ENCODE measurements at regions not wholly inside any gene's neighbourhood (a gene's known extent, or its start where the extent isn't known, plus 50 kb on each side); places are given as distances from the start of the nearest gene placed in this dataset.
A peak's percentile ranks its signal among the peaks of the same experiment; 100 is the strongest.

DNA sequence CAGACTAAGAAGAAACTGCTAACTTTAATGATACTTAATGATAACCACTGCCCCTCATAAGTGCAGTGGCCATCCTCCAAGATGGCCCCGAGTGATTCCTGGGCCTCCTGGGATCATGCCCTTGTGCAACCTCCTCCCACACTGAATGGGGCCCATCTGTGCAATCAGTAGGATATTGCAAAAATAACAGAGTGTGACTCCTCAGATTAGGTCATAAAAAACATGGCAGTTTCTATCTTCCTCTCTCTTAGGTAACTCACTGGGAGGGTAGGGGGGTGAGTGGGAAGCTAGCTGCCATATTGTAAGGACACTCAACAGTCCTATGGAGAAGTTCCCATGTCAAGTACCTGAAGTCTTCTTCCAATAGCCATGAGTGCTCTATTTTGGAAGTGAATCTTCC lies 173.0 kb downstream of the SHQ1 start:
- Mint-ChIP-seq H3K4me3 (no peak overlapping the region), H3K9me3 (peaks cover 11% of the 10 kb centered on the region), H3K27me3 (ENCODE audit: low read depth, poor library complexity) (peaks cover 8% of the 10 kb centered on the region), H3K36me3 (ENCODE audit: low read depth) (no peaks in the 10 kb centered on the region), H3K4me1 (peaks cover 34% of the 10 kb centered on the region), H3K27ac (no peak overlapping the region)
- TF ChIP-seq, protein P1, sequence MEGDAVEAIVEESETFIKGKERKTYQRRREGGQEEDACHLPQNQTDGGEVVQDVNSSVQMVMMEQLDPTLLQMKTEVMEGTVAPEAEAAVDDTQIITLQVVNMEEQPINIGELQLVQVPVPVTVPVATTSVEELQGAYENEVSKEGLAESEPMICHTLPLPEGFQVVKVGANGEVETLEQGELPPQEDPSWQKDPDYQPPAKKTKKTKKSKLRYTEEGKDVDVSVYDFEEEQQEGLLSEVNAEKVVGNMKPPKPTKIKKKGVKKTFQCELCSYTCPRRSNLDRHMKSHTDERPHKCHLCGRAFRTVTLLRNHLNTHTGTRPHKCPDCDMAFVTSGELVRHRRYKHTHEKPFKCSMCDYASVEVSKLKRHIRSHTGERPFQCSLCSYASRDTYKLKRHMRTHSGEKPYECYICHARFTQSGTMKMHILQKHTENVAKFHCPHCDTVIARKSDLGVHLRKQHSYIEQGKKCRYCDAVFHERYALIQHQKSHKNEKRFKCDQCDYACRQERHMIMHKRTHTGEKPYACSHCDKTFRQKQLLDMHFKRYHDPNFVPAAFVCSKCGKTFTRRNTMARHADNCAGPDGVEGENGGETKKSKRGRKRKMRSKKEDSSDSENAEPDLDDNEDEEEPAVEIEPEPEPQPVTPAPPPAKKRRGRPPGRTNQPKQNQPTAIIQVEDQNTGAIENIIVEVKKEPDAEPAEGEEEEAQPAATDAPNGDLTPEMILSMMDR (IDR thresholded peaks at IDR 0.05) = no peak
- DNase-seq = no peak

DNA sequence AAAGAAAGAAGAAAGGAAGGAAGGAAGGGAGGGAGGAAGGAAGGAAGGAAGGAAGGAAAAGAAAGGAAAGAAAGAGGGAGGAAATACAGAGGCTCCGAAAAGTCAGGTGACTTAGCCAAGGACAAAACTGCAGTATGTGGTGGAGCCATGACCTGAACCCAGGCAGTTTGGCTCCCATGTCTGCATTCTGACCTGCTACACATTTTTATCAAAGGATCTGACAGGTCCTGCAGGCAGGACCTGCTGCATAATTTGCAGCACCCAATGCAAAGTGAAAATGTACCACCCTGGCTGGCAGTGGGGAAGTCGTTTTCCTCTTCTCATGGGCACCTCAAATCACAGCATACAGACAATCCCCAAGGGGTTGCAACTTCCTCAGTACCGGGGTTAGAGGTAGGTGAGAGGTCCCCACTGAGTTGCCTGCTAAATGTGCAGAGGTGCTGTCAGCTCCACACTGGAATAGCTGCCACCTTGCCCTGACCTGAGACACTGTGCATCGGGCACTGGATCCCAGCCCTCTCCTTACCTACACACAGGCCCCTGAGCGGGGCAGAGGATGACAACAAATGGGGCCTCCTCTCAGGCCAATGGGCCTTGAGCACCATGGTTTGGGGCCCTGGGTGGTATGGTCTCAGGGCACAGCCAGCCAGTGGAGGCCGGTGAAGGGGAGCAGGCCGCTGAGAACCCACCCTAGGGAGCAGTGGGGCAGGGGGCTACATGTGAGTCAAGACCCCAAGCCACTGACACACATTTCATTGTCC lies 175.1 kb downstream of the SHQ1 start:
- TF ChIP-seq, protein P1 (IDR thresholded peaks at IDR 0.05) = no peak
- Mint-ChIP-seq H3K36me3 (ENCODE audit: low read depth) (no peaks in the 10 kb centered on the region), H3K4me3 (no peak overlapping the region), H3K9me3 (peaks cover 13% of the 10 kb centered on the region), H3K27ac (no peak overlapping the region), H3K27me3 (ENCODE audit: low read depth, poor library complexity) (peaks cover 14% of the 10 kb centered on the region), H3K4me1 (peaks cover 20% of the 10 kb centered on the region)
- DNase-seq = no peak

DNA sequence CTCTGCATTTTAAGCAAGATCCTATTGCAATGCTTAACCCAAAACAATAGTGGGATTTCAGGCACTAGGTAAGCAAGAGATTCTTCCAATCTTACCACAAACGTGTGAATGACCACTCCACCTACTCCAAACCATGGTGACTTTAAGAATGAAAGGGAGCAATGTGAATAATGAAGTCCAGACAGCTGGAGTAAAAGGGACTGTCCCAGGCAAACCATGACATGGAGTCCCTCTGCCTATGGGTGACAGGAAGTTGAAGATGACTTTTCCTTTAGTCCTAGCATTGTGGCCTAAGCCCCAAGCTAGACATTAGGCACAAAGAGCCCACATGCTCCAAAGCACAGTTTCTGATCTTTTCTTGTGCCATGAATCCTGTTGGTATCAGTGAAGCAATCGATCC lies 179.0 kb downstream of the SHQ1 start:
- Mint-ChIP-seq H3K27me3 (ENCODE audit: low read depth, poor library complexity) (peaks cover 11% of the 10 kb centered on the region), H3K9me3 (peaks cover 12% of the 10 kb centered on the region)
- TF ChIP-seq, protein P1 (IDR thresholded peaks at IDR 0.05) = no peak

DNA sequence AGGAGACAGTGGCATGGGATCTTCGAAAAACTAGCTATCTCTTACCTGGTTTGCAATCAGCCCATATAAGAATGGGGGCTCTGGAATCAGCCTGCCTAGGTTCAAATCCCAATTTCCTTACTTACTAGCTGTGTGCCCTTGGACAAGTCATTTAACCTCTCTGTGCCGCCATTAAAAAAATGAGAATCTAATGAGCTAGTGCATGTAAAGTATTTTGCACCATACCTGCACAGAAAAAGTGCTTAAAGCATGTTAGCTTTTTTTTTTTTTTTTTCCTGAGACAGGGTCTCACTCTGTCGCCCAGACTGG lies 181.8 kb downstream of the SHQ1 start:
- no peak overlapping the region for H3K4me3 Mint-ChIP-seq
- peaks cover 12% of the 10 kb centered on the region for H3K27me3 Mint-ChIP-seq (ENCODE audit: low read depth, poor library complexity)
- DNase-seq = no peak
- H3K36me3 Mint-ChIP-seq (ENCODE audit: low read depth) = peaks cover 5% of the 10 kb centered on the region
- TF ChIP-seq, protein P1 (IDR thresholded peaks at IDR 0.05) = no peak
- H3K27ac Mint-ChIP-seq = no peak overlapping the region
- H3K9me3 Mint-ChIP-seq = peaks cover 12% of the 10 kb centered on the region
- H3K4me1 Mint-ChIP-seq = peaks cover 39% of the 10 kb centered on the region

More for the DNA sequence above, 179.0 kb downstream of the SHQ1 start:
- no peak for DNase-seq
- H3K27ac Mint-ChIP-seq = no peak overlapping the region
- H3K4me1 Mint-ChIP-seq = peaks cover 28% of the 10 kb centered on the region
- H3K4me3 Mint-ChIP-seq = no peak overlapping the region
- H3K36me3 Mint-ChIP-seq (ENCODE audit: low read depth) = peaks cover 5% of the 10 kb centered on the region

DNA sequence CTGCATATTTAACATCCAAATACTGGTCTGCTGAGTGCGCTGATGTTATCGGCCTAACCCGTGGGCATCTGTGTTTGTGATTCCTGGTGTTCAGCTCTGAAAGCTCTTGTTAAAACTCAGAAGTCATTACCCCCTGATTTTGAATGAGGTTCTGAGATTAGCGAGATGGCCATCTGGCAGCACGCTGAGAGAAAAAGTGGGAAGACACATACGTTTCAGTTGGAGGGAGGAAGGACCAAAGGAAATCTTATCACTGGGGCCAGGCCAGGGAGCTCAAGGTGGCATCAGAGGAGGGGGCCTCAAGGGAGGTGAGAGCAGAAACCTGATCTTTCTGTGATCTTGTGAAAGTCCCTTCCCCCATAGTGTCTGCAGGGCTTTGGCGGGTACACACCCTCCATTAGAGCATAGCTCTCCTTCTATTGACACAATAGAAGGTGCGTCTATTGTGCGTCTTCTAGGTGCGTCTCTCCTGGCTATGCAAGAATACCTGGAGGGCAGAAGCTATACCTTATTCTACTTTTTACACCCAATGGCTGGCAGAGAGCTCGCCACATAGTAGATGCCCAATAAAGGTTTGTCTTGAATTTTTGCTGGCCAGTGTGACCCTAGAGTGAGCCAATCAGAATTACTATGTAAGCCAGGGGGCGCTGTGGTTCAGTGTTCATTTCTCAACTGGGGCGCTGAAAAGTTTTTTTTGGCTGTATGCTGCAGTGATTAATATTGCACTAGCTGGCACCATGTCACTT lies 182.4 kb downstream of the SHQ1 start:
- Mint-ChIP-seq H3K27me3 (ENCODE audit: low read depth, poor library complexity) (peaks cover 12% of the 10 kb centered on the region), H3K27ac (no peak overlapping the region), H3K36me3 (ENCODE audit: low read depth) (peaks cover 5% of the 10 kb centered on the region), H3K9me3 (peaks cover 12% of the 10 kb centered on the region), H3K4me3 (no peak overlapping the region), H3K4me1 (peaks cover 38% of the 10 kb centered on the region)
- TF ChIP-seq, protein P1 (IDR thresholded peaks at IDR 0.05) = peak; percentile 40
- DNase-seq = peak; percentile 43
